Activated CD8-positive, alpha-beta T cell treated with anti-CD3 and anti-CD28 coated beads, Interleukin-2, amount 10 ng/mL, durations not matched to agents 7 days and 5 days (primary cell): ENCODE measurements at regions not wholly inside any gene's neighbourhood (a gene's known extent, or its start where the extent isn't known, plus 50 kb on each side); places are given as distances from the start of the nearest gene placed in this dataset.
"Not testable (repeated sequence)": the region's sequence is repeated elsewhere in the genome, so short reads cannot be mapped to it uniquely, and the experiment has no call there.

Experiments used
- ATAC-seq: fragments of 150-1000 bp; cut with Tn5 transposase; one replicate; pipeline ENCODE4 v1.10.0; 2021; ENCODE audit warnings: moderate library complexity
- CTCF ChIA-PET: fragments of 350-600 bp; sonication (Branson Sonifier 250); formaldehyde crosslinking; loops from one replicate; lab custom pipeline; 2021; ENCODE audit warnings: antibody characterized with exemption; lab: Charles Lee
- POLR2A ChIA-PET: fragments of 350-600 bp; sonication (Branson Sonifier 250); formaldehyde crosslinking; loops from one replicate; lab custom pipeline; 2021; ENCODE audit warnings: antibody characterized with exemption; lab: Charles Lee
- DNase-seq: peaks from one replicate; pipeline ENCODE4 v3.0.0-alpha.2; 2020
- H3K27ac Mint-ChIP-seq: one replicate; pipeline ENCODE4 v1.8.0; 2021; ENCODE audit warnings: mild to moderate bottlenecking, mixed read lengths
- H3K27me3 Mint-ChIP-seq: one replicate; pipeline ENCODE4 v1.8.0; 2021; ENCODE audit warnings: low read depth, mixed read lengths
- H3K36me3 Mint-ChIP-seq: one replicate; pipeline ENCODE4 v1.8.0; 2021; ENCODE audit warnings: low read depth, mixed read lengths
- H3K4me1 Mint-ChIP-seq: one replicate; pipeline ENCODE4 v1.8.0; 2021; ENCODE audit warnings: low read depth, mixed read lengths
- H3K4me3 Mint-ChIP-seq: one replicate; pipeline ENCODE4 v1.8.0; 2021; ENCODE audit warnings: mild to moderate bottlenecking, mixed read lengths
- H3K9me3 Mint-ChIP-seq: one replicate; pipeline ENCODE4 v1.8.0; 2022; ENCODE audit warnings: mixed read lengths; ENCODE audit not compliant: insufficient read depth

GRCh38 chr9:25830381-25830780, 152.1 kb upstream of the TUSC1 start:
- POLR2A ChIA-PET: no interaction called here
- no peaks in the 10 kb centered on the region for H3K36me3 Mint-ChIP-seq
- H3K27me3 Mint-ChIP-seq: no peaks in the 10 kb centered on the region
- H3K4me1 Mint-ChIP-seq: no peaks in the 10 kb centered on the region
- no peak overlapping the region for H3K4me3 Mint-ChIP-seq
- ATAC-seq: no peak
- H3K9me3 Mint-ChIP-seq: peaks cover 15% of the 10 kb centered on the region
- H3K27ac Mint-ChIP-seq: no peak overlapping the region
- CTCF ChIA-PET: no interaction called here
- no peak for DNase-seq

- CTCF ChIA-PET: no interaction called here
- POLR2A ChIA-PET: no interaction called here
- no peak for DNase-seq
- ATAC-seq: no peak
- peaks cover 26% of the 10 kb centered on the region for H3K9me3 Mint-ChIP-seq
- no peak overlapping the region for H3K27ac Mint-ChIP-seq
- H3K36me3 Mint-ChIP-seq: no peaks in the 10 kb centered on the region
- H3K4me1 Mint-ChIP-seq: no peaks in the 10 kb centered on the region
- H3K4me3 Mint-ChIP-seq: no peak overlapping the region
- H3K27me3 Mint-ChIP-seq: no peaks in the 10 kb centered on the region
Measured at GRCh38 chr9:25827626-25828025, 149.4 kb upstream of the TUSC1 start.

- no peaks in the 10 kb centered on the region for H3K36me3 Mint-ChIP-seq
- ChIA-PET CTCF (no interaction called here), POLR2A (no interaction called here)
- no peaks in the 10 kb centered on the region for H3K4me1 Mint-ChIP-seq
- no peaks in the 10 kb centered on the region for H3K27me3 Mint-ChIP-seq
- H3K27ac Mint-ChIP-seq: no peak overlapping the region
- ATAC-seq (no peak), DNase-seq (no peak)
- H3K9me3 Mint-ChIP-seq: peaks cover 8% of the 10 kb centered on the region
- H3K4me3 Mint-ChIP-seq: no peak overlapping the region
Measured at GRCh38 chr9:25816439-25816838, 138.2 kb upstream of the TUSC1 start.

DNA sequence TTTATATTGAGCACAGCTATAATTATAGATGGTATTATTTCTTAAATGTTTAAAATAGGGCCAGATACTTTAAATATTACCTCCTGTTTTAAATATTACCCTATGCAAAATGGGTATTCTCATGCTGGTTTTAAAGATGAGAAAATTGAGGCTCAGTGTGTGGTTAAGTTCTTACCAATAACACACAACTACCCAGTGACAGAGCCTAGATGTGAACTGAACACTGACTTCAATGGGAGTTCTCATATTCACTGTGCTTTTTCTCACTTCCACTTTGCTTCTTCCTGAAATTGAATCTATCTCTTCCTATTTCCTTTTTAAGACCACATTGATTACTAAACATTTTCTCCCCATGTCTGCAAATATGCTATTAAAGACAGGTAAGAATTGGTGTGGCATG, 135.8 kb upstream of the TUSC1 start:
- peaks cover 8% of the 10 kb centered on the region for H3K9me3 Mint-ChIP-seq
- no peak overlapping the region for H3K27ac Mint-ChIP-seq
- H3K36me3 Mint-ChIP-seq: no peaks in the 10 kb centered on the region
- POLR2A ChIA-PET: no interaction called here
- no peaks in the 10 kb centered on the region for H3K4me1 Mint-ChIP-seq
- no peak for ATAC-seq
- DNase-seq: no peak
- CTCF ChIA-PET: no interaction called here
- no peak overlapping the region for H3K4me3 Mint-ChIP-seq
- H3K27me3 Mint-ChIP-seq: no peaks in the 10 kb centered on the region

DNA sequence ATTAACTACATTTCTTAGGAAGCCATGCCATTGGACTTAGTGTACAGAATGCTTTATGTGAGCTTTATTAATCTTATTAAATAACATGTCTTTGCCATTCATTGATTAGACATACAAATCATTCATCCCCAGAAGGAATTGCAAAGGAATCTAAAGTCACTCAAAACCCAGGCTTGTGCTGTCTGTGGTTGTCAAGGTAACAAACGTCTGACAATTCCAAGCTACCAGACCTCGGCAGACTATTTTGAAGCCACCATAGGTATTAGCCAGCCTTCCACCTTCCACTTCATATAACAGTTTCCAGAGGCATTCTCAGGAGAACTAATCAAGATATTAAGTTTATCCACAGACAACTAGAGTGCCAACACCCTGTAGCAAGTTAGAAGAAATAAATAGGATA, 135.2 kb upstream of the TUSC1 start:
- no peaks in the 10 kb centered on the region for H3K4me1 Mint-ChIP-seq
- H3K36me3 Mint-ChIP-seq: no peaks in the 10 kb centered on the region
- ChIA-PET CTCF (no interaction called here), POLR2A (no interaction called here)
- no peaks in the 10 kb centered on the region for H3K27me3 Mint-ChIP-seq
- no peak overlapping the region for H3K27ac Mint-ChIP-seq
- ATAC-seq: no peak
- peaks cover 8% of the 10 kb centered on the region for H3K9me3 Mint-ChIP-seq
- no peak for DNase-seq
- H3K4me3 Mint-ChIP-seq: no peak overlapping the region

DNA sequence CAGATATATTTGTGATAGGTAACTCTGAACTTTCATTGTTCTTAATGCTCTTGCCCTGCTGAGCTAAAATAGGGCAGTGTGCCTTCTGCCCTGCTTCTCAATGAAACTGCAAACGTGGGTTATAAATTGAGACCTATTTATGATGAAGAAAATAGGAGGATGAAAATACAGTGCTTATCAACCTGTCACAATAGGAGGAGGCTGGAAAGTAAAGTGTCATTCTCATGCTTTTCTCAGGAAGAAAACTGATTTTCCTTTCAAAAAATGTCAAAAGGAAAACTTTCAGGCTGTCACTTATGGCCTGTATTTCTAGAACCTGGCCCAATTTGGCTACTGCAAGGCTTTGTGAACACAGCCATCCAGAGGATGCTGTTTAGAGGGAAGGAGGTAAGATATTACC, 130.3 kb upstream of the TUSC1 start:
- Mint-ChIP-seq H3K4me3 (no peak overlapping the region), H3K4me1 (no peaks in the 10 kb centered on the region), H3K36me3 (no peaks in the 10 kb centered on the region), H3K9me3 (peaks cover 17% of the 10 kb centered on the region), H3K27ac (no peak overlapping the region), H3K27me3 (no peaks in the 10 kb centered on the region)
- DNase-seq (no peak), ATAC-seq (no peak)
- POLR2A ChIA-PET: no interaction called here
- CTCF ChIA-PET: no interaction called here

- Mint-ChIP-seq H3K9me3 (peaks cover 9% of the 10 kb centered on the region), H3K36me3 (no peaks in the 10 kb centered on the region), H3K4me1 (no peaks in the 10 kb centered on the region), H3K27me3 (no peaks in the 10 kb centered on the region), H3K27ac (no peak overlapping the region), H3K4me3 (no peak overlapping the region)
- no peak for ATAC-seq
- DNase-seq: no peak
- CTCF ChIA-PET: no interaction called here
- POLR2A ChIA-PET: no interaction called here
Measured at GRCh38 chr9:25804856-25805255, 126.6 kb upstream of the TUSC1 start.

GRCh38 chr9:25801989-25802388, 123.7 kb upstream of the TUSC1 start:
- H3K4me1 Mint-ChIP-seq, DNase-seq, H3K4me3 Mint-ChIP-seq, H3K27me3 Mint-ChIP-seq, H3K36me3 Mint-ChIP-seq, POLR2A ChIA-PET, H3K27ac Mint-ChIP-seq, CTCF ChIA-PET, ATAC-seq: not testable (repeated sequence)
- H3K9me3 Mint-ChIP-seq: peaks cover 16% of the 10 kb centered on the region

GRCh38 chr9:25773805-25774204, 95.6 kb upstream of the TUSC1 start:
- POLR2A ChIA-PET: no interaction called here
- Mint-ChIP-seq H3K9me3 (no peaks in the 10 kb centered on the region), H3K4me3 (no peak overlapping the region)

GRCh38 chr9:25755951-25756350, 77.7 kb upstream of the TUSC1 start:
- CTCF ChIA-PET: no interaction called here
- no peak overlapping the region for H3K4me3 Mint-ChIP-seq
- no peaks in the 10 kb centered on the region for H3K36me3 Mint-ChIP-seq
- DNase-seq: no peak
- no peaks in the 10 kb centered on the region for H3K4me1 Mint-ChIP-seq
- H3K27ac Mint-ChIP-seq: no peak overlapping the region
- H3K27me3 Mint-ChIP-seq: no peaks in the 10 kb centered on the region
- no peak for ATAC-seq
- H3K9me3 Mint-ChIP-seq: peaks cover 41% of the 10 kb centered on the region
- POLR2A ChIA-PET: no interaction called here

More at GRCh38 chr9:25773805-25774204, 95.6 kb upstream of the TUSC1 start:
- CTCF ChIA-PET: no interaction called here
- DNase-seq: no peak
- ATAC-seq: no peak
- Mint-ChIP-seq H3K27me3 (no peaks in the 10 kb centered on the region), H3K36me3 (no peaks in the 10 kb centered on the region), H3K27ac (no peak overlapping the region), H3K4me1 (no peaks in the 10 kb centered on the region)

DNA sequence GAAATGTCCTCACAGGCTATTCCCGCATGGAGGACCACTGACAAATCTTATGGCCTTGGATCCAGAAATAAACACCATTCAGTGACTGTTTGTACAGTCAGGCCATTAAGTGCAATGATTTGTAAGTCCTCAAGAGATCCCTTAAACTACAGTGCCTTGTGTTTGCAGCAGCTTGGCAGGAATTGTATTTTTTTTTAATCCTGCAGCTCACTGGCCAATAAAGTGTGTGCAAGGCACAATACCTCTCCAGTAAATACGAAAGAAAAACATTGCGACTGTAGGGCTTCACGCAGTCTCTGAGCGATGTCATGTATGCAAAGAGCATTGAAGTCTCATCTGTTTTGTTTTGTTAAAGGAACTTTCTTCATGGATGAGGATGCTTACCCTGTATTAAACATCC, 74.2 kb upstream of the TUSC1 start:
- ChIA-PET POLR2A (no interaction called here), CTCF (no interaction called here)
- H3K27me3 Mint-ChIP-seq: no peaks in the 10 kb centered on the region
- no peaks in the 10 kb centered on the region for H3K4me1 Mint-ChIP-seq
- no peaks in the 10 kb centered on the region for H3K36me3 Mint-ChIP-seq
- DNase-seq (no peak), ATAC-seq (no peak)
- H3K4me3 Mint-ChIP-seq: no peak overlapping the region
- peaks cover 31% of the 10 kb centered on the region for H3K9me3 Mint-ChIP-seq
- no peak overlapping the region for H3K27ac Mint-ChIP-seq

GRCh38 chr9:25742256-25742655, 64.0 kb upstream of the TUSC1 start:
- ATAC-seq: no peak
- no peaks in the 10 kb centered on the region for H3K4me1 Mint-ChIP-seq
- CTCF ChIA-PET: no interaction called here

DNA sequence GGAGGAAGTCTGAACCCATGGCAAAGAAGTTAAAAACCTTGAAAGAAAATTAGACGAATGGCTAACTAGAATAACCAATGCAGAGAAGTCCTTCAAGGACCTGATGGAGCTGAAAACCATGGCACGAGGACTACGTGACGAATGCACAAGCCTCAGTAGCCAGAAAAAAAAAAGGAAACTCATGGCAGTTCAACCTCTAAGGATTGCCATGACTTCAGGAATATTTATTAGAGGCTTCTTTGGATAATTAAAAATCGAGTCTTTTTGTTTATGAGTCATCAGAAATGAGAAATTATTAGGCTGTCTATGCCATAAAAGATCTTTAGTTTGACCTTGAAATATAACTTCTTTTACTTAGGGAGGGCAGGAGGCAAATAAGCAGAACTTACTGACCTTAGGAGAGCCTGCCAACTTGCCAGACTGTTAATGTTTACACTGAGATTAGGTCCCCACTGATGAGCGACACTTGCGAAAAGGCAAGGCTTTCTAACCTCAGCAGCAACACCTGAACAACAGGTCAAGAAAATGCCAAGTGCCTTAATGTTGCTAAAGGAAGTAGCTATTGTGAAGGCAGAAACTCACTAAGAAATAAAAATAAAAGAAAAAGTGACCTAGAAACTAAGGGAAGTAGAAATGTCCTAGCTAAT, 55.2 kb upstream of the TUSC1 start:
- CTCF ChIA-PET: no interaction called here
- no peak overlapping the region for H3K4me3 Mint-ChIP-seq
- H3K27ac Mint-ChIP-seq: no peak overlapping the region
- H3K9me3 Mint-ChIP-seq: peaks cover 17% of the 10 kb centered on the region
- no peak for ATAC-seq
- H3K36me3 Mint-ChIP-seq: no peaks in the 10 kb centered on the region
- no peaks in the 10 kb centered on the region for H3K4me1 Mint-ChIP-seq
- no peak for DNase-seq
- H3K27me3 Mint-ChIP-seq: no peaks in the 10 kb centered on the region
- POLR2A ChIA-PET: no interaction called here

More at GRCh38 chr9:25742256-25742655, 64.0 kb upstream of the TUSC1 start:
- no peak for DNase-seq
- H3K4me3 Mint-ChIP-seq: no peak overlapping the region
- H3K9me3 Mint-ChIP-seq: peaks cover 12% of the 10 kb centered on the region
- POLR2A ChIA-PET: no interaction called here
- H3K27ac Mint-ChIP-seq: no peak overlapping the region
- H3K27me3 Mint-ChIP-seq: no peaks in the 10 kb centered on the region
- H3K36me3 Mint-ChIP-seq: no peaks in the 10 kb centered on the region
